NCI-H1694 treated with DMSO at 0.1 percent for 48 hours (cell line): ENCODE measurements at regions not wholly inside any gene's neighbourhood (a gene's known extent, or its start where the extent isn't known, plus 50 kb on each side); places are given as distances from the start of the nearest gene placed in this dataset.

Experiments used
- DNase-seq: peaks from one replicate; lab custom pipeline; 2025; lab: John Stamatoyannopoulos, UW

DNA sequence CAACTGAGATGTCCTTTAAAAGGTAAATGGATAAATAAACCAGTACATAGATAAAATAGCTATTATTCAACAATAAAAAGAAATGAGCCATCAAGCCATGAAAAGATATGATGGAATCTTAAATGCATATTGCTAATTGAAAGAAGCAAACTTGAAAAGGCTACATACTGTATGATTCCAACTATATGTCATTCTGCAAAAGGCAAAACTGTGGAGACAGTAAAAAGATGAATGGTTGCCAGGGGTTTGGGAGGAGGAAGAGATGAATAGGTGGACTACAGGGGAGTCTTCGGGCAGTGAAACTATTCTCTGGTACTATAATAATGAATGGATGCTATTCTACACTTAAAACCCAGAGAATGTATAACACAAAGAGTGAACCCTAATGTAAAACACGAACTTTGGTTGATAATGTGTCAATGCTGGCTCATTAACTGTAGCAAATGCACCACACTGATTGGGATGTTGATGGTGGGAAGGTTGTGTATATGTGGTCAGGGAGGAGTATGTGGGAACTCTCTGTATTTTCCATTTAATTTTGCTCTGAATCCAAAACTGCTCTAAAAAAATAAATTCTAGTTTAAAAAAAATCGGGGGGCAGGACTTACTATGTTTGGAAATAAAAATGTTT is 73.7 kb upstream of the MYCN start:
- no peak for DNase-seq

DNA sequence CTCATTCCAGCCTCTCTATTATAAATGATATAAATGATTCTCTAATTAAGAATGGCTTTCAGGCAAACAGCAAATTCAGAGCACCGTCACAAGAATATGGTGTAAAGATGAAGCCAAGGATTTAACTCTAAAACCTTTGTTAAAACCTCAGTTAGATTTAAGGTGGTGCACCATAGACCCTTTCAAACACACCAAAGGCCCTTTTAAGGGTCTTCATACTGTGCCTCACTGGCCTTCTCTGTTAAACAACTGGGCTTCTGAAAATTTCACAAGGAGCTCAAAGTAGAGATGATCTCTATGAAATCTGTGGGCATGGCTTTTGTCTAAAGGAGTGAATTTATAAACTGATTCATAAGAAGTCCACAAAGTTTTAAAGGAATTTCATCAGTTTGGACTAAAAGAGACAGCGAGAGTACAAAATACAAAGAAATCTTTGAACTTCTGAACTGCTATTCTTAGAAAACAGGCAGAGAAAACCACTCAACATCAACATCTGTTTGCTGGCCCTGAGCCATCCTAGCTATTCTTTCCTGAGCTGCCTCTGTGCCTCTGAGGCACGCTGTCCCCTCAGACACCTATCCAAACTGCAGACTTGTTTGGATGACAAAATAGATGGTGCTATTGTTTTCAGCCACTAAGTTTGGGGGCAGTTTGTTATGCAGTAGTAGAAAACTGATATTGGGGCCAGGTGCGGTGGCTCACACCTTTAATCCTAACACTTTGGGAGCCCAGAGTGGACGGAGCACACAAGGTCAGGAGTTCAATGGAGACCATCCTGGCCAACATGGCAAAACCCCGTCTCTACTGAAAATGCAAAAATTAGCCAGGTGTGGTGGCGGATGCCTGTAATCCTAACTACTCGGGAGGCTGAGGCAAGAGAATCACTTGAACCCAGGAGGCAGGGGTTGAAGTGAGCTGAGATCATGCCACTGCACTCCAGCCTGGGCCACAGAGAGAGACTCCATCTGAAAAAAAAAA is 72.9 kb upstream of the MYCN start:
- DNase-seq: no peak

DNA sequence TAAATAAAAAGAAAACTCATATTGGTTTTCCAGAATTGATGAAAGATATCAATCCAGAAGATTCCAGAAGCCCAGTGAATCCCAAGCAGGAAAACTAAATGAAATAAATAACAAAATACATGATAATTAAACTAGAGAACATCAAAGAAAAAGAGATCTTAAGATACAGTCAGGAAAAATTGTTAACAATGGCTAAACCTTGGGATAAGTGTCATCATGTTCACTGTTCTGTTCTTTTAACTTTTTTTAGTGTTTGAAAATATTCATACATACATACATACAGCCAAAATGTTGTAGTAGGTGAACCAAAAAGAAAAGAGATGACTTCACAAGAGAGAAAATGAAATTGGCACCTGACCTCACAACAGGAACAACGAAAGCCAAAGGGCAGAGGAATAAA is 72.2 kb upstream of the MYCN start:
- no peak for DNase-seq

DNA sequence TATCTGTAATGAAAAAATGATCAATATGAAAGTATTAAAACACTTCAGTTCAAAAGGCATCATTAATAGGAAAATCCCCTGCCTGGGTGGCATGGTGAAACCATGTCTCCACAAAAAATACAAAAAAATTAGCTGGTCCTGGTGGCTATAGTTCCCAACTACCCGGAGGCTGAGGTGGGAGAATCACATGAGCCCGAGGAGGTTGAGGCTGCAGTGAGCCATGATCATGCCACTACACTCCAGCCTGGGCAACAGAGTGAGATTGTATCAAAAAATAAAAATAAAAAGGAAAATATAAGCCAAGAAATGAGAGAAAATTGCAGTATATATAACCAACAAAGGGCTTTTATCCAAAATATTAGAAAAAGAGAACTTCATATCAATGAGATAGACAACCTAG is 71.6 kb upstream of the MYCN start:
- DNase-seq: no peak

DNA sequence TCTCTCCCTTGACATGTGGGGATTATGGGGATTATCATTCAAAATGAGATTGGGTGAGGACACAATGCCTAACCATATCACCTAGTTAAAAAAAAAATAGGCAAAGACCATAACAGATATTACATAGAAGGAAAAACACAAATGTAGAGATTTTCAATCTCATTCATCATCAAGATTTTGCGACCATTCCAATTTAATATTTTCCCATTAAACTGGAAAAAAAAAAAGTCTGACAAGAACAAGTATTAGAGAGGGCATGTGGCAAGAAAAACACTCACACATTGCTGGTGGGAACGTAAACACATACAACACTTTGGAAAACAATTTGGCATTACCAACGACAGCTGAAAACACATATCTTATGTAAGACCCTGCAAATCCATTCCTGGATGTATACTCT is 71.0 kb upstream of the MYCN start:
- DNase-seq: no peak

DNA sequence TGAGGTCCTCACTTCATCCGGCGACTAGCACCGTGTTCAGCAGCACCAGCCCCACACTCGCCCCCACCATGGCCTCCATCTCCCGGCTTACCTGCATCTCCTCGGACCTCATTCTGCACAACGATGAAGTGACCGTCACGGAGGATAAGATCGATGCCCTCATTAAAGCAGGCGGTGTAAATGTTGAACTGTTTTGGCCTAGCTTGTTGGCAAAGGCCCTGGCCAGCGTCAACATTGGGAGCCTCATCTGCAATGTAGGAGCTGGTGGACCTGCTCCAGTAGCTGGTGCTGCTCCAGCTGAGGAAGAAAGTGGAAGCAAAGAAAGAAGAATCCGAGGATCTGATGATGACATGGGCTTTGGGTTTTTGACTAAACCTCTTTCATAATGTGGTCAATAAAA is 70.5 kb upstream of the MYCN start:
- no peak for DNase-seq

DNA sequence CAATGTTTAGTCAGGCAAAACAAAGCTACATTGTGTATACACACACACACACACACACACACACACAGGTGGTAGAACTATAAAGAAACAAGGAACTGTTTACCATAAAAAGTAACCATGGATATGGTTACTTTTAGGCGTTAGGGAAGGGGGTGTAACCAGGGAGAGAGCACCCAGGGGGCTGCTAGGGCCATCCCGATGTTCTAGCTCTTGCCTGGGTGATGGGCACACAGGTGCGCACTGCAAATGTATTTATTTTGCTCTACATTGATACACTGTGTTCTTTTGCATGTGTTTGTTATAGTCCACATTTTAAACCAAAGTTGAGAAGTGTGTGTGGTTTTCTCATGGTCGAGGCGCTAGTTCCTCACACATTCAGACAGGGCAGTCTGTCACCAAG is 69.8 kb upstream of the MYCN start:
- DNase-seq: no peak

DNA sequence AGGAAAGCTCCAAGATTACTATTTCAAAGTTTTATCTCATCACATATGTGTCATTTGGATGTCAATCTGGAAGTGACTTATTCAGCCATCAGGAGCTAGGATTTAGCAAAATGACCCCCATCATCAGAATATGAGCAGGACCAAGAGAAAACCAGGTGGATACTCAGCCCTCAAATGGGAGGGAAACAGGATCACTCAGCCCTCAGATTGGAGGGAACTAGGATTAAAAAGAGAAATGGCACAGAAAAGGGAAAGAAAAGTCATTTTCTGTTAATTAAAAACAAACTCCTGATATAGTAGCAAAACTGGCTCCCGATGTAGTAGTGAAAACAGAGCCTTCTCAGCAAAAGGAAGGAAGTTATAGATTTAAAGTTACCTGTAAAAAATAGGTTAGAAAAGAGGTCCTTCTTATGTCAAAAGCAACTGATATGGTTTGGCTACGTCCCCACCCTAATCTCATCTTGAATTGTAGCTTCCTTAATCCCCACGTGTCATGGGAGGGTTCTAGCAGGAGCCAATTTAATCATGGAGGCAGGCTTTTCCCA is 69.0 kb upstream of the MYCN start:
- DNase-seq: no peak

DNA sequence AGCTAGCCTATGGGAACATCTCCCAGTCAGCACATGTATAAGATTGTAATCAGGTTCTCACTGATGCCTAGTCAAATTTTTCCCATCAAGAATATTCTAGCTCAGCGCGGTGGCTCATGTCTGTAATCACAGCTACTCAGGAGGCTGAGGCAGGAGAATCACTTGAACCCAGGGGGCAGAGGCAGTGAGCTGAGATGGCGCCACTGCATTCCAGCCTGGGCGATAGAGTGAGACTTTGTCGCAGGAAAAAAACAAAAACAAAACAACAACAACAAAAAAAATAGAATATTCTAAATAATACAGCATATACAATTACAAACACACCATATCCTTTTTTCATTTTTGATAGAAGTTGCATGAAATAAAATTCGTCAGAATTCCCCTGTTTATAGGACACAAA is 67.5 kb upstream of the MYCN start:
- DNase-seq: no peak

DNA sequence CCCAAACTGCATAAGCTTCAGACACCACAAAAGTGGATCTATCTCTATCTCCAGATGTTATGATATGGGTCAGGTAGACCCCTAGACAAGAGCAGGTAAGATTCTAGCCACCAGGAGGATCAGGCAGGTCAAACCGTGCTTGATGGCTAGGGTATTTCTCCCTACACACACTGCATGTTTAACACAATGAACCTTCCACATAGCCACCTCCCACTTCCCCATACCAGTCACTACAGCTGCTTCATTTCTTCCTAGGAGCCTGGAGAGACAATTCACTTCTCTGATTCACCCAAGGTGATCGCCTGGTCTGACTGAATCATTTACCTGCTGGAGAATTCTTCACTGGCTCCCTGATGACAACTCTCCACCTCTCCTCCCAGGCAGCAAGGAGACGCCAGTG is 66.0 kb upstream of the MYCN start:
- DNase-seq: no peak

DNA sequence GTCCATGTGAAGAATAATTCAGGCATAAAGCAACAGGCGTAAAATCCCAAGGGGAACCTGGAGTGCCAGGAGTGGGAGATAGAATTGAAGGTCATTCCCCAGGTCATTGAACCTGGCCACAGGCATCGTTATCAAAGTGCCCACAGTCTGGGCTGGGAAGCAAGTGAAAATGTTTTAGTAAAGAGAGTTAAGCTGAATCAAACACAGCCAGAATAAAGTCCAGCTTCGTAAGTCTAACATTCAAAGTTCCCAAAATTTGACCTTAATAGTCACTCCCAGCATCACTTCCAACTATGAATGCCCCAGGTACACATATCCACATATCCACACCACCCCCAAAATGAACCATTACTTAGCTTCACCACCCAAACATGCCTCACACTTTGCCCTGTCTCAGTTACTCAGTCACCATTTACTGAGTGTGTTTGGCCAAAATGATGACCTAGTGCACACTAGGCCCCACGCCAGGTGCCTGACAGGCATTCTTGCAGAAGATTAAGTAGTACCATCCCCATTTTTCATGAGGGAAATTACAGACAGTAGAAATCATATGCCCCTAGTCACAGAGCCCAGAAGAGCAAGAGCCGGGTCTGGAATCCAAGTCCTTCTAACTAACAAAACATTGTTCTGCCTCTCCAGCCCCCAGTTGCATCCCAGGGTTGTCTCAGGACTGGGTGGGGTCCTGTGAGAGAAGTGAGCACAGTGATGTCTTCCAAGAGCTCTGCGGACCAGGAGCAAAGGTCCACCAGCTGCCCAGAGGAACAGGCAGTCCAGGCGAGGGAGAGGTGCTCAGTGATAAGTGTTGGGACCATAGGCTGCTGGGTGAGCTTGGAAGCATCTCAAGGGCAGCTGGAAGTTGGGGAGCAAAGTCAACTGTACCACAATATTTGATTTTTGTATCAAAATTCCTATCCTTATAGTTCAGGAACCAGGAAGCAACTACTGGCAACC is 65.2 kb upstream of the MYCN start:
- no peak for DNase-seq

DNA sequence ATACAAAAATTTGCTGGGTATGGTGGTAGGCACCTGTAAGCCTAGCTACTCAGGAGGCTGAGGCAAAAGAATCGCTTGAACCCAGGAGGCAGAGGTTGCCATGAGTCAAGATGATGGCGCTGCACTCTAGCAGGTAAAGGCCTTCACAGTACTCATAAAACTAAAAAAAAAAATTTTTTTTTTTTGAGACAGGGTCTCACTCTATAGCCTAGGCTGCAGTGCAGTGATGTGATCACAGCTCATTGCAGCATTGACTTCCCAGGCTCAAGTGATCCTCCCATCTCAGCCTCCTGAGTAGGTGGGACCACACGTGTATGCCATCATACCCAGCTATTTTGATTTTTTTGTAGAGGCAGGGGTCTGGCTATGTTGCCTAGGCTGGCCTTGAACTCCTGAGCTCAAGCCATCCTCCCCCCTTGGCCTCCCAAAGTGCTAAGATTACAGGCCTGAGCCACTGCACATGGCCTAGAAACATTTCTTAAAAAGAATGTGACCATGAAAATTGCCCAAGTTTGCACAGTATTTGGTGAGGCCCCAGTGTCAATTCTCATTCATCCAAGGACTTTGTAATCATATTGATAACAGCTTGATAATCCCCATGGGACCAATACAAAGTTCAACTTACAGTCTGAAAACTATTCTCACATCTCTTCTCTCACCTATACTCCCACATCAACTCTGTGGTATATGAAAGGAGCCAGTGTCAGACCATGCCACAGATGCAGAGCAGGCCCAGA is 64.2 kb upstream of the MYCN start:
- no peak for DNase-seq

DNA sequence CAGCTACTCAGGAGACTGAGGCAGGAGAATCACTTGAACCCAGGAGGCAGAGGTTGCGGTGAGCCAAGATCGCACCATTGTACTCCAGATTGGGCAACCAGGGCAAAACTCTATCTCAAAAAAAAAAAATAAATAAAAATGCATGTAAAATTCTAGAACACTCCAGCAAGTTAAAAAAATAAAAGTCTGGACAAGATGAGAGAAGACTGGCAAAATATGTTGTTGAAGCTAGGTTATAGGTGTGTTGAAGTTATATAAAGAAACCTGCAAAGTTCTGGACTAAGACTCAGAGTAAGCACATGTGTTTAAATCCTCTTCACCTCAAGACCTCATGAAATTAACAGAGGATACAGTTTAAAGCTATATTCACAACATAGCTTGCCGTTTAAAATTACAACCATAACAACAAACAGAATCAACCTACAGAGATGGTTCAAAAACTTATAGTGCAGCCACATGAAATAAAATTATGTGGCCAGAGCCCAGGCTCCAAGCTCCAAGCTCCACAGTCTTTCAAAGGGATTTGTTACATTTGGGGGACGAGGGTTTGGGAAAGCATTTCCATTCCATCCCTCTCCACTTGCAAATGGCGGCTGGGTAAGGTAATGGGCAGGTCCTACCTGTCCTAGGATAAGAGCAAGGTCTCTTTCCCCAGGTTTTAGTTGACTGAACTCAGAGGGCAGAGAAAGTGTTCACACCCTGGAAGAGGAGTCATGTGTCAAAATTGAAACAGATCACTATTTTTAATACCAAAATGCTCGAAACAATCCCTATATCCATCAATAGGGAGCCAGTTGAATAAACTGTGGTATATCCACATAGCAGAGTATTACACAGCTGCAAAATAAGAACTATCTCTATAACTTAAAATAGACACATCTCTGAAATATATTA is 59.9 kb upstream of the MYCN start:
- no peak for DNase-seq

DNA sequence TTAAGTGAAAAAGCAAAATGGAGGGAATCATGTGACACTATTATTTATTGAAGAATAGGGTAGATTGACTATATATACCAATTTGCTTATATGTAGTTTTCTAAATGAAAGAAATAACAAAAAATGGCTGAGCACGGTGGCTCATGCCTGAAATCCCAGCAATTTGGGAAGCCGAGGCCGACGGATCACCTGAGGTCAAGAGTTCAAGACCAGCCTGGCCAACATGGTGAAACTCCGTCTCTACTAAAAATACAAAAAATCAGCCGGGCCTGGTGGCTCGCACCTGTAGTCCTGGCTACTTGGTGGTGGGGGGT is 59.3 kb upstream of the MYCN start:
- DNase-seq: no peak

DNA sequence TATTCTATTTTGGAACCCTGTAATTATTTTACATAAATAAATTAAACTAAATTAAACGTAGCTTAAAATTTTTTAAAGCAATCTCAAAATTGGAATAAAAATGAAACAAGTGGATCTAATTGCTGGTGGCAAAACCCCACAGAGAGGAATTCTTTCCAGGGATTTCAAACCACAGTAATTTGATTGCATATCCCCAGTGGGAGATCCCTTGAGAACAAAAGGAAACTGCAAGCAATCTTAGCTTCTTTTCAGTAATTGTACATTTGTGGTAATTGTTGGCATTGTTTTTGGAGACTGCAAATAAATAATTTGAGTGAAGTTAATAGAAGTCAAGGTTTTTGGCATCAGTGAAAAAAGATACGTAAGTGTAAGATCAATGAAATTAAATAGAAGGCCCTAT is 58.7 kb upstream of the MYCN start:
- no peak for DNase-seq

DNA sequence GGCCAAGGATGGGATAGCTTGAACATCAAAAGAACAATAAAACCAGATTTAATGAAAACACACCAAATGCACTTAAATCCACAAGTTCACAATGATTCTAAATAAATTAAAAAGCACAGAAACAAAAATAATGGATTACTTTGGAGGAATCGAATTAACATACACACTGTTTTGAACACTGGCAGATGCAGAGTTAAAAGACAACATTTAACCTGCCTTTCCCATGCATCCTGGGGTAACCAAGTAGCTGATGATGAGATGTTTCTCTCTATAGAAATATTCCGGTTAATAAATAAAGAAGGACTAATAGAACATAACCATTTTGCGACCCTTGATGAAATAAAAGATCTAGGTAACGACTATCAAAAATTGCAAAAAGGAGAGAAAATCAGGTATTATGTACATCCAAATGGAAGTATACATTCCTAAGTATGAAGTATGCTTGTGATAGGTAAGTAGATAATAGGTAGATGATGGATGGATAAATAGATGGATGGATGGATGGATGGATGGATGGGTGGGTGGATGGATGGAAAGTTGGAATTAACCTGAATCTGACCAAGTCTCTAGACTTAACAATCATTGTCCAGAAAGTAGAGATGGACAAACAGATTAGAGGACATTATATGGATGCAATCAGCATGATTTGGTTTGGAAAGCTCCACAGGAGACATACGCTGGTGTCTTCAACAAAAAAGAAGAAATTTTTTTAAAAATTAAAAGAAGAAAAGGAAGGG is 57.4 kb upstream of the MYCN start:
- no peak for DNase-seq

DNA sequence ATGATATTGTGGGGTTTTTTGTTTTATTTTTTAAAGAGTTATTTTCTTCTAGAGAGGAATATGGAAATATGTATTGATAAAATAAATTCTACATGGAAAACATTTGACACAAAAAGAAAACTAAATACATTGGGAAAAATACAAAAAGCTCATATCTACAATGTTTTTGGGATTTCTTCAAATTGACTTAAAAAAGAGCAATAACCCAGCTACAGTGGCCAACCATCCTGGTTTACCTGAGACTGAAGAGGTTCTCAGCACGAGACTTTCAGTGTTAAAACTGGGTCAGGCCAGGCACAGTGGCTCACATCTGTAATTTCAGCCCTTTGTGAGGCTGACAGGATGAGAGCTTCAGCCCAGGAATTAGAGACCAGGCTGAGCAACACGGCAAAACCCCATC is 56.7 kb upstream of the MYCN start:
- DNase-seq: no peak

DNA sequence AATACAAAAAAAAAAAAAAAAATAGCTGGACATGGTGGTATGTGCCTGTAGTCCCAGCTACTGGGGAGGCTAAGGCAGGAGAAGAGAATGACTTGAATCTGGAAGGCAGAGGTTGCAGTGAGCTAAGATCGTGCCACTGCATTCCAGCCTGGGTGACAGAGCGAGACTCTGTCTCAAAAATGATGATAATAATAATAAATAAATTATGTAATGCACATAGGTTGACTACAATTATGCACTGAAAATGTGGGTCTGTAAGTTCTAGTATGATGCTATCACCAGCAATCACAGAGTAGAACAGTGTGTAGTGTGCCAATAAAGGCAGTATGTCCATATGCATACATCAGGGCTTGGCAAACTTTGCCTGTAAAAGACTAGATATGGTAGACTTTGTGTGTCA is 55.6 kb upstream of the MYCN start:
- DNase-seq: no peak

DNA sequence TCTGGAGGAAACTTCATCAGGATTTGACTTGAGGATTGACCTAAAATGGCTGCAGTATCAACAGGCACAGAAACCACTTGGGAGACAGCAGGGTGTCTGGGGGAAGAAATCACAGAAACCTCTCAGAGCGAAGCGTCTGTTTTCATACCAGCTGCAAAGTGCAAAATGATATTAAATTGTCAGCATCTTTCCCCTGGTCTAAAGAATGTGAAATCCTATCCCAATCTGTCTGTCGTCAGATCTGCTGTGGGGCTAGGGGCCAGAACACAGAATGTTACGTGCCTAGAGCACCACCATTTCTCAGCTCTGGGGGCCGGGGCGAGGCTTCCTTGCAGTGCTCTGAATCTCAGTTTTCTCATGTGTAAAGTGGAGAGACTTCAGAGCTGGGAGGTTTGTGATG is 54.1 kb upstream of the MYCN start:
- DNase-seq: no peak
